HG02571 (cell line): ENCODE measurements at regions not wholly inside any gene's neighbourhood (a gene's known extent, or its start where the extent isn't known, plus 50 kb on each side); places are given as distances from the start of the nearest gene placed in this dataset.
"Not testable (repeated sequence)": the region's sequence is repeated elsewhere in the genome, so short reads cannot be mapped to it uniquely, and the experiment has no call there.

ENCODE experiments used
- ATAC-seq: cut with Tn5 transposase; IDR thresholded peaks from one replicate; pipeline ENCODE4 v1.9.1; 2021; ENCODE audit warnings: mild to moderate bottlenecking, moderate library complexity; ENCODE audit not compliant: unreplicated experiment

DNA sequence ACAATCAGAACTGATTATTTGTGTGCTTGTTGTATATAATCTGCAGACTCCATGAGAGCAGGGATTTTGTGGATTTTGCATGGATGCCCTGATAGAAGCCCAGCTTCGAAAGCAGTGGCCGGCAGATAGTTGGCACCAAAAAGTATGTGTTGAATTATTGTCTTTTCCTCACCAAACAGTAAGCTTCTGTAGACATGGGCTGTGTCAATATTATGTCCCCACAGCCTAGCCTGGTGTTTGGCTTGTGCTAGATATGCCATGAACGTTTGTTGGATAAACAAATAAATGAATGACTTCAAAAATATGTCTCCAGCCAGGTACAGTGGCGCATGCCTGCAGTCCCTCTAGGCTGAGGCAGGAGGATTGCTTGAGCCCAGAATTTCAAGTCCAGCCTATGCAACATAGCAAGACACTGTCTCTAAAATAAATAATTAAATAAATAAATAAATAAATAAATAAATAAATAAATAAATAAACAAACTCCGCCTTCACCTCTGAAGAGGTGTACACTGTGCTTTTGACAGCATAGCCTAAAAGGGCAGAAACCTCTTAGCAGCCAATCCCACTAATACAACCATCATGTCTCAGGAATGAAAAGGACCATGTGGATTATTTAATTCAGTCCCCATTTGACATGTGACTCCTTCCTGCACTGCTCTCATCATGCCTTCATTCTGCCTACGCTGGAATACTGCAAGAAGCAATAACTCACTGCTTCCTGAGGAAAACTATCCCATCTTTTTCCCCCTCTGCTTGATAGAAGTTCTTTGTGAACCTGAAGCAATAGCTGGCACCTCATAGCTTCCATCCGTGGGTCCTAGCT is 335.2 kb downstream of the FBXW7 start:
- ATAC-seq = no peak

DNA sequence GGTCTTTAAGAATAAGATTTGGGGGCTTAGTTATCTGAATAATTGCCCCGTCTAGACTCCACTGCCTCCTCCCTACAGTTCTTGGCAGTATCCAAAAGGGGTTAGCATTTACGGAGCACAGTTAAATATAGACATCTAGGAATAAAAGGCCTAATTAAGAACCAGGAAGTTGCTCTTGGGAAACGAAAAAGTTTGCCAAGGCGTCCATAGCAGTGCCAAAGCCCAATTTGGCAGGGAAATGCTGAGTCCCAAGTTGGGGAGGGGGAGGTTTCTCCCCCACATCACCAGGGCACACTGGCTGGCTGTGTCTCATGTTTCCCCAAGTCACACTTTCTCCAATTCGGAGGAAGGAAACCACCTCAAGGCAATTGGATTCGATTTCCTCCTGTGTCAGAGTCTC is 338.7 kb downstream of the FBXW7 start:
- no peak for ATAC-seq

DNA sequence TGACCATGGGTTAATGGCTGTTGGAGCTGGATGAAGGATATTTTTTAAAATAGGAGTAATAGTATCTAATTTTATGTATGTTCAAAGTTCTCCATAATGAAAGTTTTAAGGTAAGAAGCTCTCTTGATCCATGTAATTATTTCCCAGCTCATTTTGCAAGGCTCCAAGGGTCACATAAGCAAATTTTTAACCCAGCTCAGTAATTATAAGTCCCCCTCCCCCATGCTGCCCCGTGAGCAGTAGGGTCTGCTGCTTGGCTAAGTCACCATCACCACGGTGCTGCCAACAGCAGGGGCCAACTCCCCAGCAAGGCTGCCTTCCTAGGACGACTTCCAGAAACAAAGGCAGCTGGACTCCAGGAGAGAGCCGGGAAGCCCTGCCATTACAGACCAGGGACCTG is 340.0 kb downstream of the FBXW7 start:
- no peak for ATAC-seq

DNA sequence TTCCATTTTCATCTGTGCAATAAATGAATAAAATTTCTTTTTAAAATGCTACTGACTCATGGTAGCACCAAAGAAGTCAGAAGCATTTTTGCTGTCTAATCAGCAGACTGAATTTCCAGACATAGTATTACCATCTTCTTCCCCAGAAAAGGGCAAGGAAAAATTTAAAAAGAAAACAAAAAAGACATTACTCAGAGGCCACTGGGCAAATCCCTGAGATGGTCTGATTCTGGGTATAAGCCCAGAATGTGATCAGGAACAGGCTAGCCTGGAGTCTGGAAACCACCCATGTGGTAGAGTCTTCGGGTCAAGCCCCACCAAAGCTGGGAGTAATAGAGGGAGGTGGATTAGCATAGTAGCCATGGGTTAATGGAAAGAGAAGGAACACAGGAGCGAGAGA is 342.8 kb downstream of the FBXW7 start:
- ATAC-seq = no peak

DNA sequence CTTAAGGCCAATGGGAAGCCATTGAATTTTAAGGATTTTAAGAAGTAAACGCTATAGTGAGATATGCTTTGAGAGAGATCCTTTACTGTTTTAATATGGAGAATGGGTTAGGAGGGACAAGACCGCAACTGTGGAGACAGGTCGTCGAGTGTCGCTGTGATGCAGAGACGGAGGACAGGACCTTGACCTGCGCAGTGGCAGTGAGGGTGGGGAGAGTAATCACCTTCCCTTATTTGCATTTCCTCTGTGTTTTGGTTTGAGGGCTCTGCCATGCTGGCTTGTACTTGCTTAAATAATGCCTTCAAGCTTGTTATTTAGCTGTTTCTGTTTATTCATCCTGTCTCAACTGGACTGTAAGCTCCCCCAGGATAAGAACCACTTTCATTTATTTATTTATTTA is 345.0 kb downstream of the FBXW7 start:
- ATAC-seq = no peak

DNA sequence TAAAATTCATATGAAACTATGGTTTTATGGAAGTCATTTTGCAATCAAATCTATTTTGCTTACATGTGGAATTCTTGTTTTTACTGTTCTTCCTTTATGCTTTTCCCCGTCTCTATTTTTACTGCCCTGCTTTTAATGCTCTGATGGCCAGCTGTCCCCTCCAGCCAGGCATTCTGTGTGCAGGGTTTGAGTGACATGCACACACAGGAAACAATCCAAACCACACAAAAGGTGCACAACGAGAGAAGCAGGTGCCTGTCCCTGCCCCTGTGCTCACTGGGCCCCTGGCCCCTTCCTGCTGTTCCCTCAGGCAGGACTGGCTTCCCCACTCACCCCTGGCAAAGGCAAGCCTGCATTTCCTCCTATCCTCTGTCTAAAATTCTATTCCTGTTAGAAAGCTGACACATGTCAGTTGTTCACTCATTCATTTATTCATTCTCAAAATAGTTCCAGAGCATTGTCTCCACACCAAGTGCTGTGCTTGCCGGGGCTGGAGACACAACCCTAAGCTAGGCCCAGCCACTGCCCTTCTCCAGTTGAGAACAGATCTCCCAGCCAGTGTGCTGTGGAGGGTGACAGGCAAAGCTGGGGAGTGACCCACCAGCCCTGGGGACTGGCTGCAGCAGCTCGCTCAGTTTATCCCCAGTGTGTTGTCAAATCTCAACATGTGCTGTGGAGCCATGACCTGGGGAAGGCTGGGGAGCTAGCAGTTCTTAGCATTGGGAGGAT is 346.3 kb downstream of the FBXW7 start:
- ATAC-seq = no peak

DNA sequence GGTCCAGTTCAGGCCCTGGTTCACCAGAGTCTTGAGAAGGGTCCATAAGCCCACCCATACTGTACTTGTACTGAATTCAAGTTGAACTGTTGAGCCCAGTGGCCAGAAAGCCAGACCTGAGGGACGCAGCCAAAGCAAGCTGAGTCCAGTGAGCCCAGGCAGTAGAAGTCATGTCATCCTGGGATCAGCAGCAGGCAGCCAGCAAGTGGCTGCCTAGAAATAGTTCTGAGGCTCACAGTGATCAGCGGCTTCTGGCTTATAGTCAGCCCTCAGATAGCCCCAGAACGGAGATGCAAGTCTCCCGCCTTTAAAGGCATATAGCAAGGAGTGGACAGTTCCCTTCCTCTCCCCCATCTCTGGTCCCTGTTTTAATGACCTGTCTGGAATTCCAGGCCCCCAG is 347.1 kb downstream of the FBXW7 start:
- no peak for ATAC-seq

DNA sequence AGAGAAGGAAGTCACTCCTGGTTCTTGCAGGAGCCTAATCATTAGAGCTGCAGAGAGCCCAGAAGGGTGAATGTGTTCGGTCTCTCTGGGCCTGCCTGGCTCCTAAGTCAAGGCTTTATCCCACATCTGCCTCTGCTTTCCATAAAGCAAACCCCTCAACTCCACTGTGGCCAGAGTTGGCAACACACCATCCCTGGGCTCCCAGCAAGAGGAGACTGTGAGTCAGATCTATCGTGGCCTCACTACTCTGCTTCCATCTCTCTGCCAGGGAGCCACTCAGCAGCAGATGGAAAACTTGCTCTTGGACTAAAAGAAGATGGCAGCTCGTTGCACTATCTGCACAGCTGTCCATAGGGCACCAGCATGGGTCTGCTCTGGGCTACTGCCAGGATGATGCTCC is 348.2 kb downstream of the FBXW7 start:
- no peak for ATAC-seq

DNA sequence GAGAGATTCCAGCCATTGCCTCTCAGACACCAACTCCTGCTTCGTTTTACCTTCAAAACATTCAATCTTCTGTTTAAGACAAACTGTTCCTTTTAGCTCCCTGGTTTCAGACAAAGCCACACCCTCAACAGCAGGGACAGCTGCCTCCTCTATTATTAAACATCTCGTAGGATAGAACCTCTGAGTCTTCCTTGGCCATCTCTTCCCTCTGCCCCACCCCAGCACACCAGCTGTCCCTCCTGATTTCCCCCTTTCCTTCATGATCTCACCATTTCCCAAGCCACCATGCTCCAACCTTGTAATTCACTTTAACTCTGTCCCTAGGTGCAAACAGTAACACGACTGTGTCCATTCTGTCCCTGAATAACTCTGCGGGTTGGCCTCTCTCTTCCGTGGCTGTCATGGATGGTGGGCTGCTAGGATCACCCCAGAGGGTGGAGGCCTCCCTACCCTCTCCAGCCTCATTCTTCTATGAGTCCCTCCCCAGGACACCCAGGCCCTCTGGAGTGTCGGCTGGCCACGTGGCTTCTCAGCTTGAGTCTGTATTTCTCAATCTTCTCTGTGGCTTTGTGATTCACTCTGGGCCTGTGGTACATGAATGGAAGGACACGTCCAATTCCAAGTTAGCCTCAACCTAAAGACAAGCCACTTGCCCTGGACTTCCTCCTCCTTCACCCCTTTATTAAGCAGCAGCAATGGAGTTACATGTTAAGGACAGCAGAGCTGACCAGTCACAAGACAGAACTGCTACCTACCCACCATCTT is 349.9 kb downstream of the FBXW7 start:
- no peak for ATAC-seq

DNA sequence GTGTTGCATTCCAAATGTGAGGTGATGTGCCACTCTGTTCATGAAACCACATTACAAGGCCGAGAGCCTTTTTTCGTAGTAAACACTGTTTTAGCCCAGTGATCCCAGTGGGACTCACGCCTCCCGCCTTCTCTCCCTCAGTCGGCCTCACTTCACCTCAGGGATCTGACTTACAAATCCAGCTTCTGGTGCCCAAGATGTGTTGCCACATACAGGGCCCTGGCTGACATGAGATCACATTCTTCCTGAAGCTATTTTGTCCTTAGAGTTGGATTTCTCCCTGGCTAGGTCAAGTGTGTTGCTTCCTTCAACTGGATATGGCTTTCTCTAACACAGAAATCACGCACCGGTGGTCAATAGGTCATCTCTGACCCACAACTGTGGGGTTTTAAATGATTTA is 354.7 kb downstream of the FBXW7 start:
- ATAC-seq = no peak

DNA sequence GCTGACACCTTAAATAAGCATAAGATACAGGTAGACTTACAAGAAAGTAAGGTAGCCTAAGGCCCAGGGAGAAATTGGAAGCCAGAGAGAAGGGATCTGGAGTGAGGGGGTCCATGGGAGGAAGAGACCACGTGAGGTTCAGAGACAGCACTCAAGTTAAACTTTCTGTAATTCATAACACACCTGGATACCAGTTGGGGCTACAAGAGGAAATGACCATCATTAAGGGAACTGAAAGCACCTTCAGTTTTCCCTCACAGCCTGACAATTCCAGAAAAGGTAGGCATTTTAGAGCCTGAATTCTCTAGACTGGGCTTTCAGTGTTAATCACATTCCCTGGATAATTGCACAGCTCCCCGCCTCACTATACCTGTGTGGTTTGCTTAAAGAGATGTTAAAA is 355.5 kb downstream of the FBXW7 start:
- no peak for ATAC-seq

DNA sequence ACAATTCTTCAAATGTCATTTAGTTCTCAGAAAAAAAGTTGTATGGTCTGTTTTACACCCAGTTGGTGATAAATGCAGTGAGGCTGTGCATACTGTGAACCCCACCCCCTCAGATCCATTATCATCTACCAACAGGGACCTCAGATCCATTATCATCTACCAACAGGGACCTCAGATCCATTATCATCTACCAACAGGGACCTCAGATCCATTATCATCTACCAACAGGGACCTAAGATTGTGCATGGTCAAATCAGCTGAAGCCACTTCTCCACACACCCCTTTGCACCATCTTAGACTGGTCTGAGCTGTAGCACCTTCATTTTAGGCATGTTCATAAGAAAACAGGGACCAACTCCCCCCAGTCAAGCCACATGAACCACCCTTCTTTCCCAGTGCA is 358.4 kb downstream of the FBXW7 start:
- not testable (repeated sequence) for ATAC-seq

DNA sequence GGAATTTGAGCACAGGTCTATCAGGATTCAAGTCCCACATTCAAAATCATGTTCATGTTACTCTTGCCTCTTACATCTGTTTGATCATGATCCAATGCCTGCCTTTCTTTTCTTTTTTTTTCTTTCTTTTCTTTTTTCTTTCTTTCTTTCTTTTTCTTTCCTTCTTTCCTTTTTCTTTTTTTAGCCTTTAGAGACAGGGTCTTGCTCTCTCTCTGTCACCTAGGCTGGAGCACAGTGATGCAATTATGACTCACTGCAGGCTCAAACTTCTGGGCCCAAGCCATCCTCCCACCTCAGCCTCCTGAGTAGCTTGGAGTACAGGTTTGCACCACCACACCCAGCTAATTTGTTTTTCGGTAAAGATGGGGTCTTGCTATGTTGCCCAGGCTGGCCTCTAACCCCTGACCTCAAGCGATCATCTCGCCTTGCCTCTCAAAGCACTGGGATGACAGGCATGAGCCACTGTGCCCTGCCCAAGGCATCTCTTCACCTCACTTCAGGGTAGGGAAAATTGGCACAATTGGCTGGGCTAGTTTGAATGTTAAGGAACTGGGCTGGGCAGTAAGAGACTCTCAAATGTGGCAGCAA is 359.2 kb downstream of the FBXW7 start:
- no peak for ATAC-seq

DNA sequence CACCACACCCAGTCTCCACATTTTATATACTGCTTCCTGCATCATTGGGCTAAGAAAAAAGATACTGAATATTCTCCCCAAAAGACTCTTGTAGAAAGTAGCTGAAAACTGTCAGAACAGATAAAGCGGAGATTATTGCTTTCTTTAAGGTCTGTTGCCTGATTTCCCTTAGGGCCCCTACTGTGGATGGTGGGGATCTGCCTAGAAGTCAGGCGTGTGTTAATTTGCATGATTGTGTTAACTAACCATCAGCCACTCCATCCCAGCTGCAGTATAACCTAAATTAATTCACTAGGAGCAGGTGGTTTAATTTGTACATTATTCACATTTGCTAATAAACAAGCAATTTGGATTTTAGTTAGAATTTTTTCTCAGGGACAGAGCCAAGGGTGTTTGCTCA is 360.3 kb downstream of the FBXW7 start:
- ATAC-seq = no peak

DNA sequence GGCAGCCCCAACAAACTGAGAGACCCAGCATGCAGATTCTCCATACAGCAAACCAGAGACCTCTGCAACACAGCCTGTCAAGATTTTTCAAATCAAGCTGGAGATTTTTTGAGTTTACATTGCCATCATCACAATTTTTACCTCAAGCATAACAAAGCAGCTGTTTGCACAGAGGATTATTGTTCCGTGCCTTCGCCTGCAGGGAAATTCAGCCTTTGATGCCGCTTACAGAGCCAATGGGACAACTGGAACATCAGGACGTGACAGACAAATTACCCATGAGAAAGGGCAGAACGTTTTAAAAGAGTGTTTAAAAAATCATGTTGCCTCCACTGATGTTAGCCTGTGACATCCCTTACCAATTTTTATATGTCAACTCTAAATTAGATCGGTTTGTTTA is 363.7 kb downstream of the FBXW7 start:
- ATAC-seq = no peak

DNA sequence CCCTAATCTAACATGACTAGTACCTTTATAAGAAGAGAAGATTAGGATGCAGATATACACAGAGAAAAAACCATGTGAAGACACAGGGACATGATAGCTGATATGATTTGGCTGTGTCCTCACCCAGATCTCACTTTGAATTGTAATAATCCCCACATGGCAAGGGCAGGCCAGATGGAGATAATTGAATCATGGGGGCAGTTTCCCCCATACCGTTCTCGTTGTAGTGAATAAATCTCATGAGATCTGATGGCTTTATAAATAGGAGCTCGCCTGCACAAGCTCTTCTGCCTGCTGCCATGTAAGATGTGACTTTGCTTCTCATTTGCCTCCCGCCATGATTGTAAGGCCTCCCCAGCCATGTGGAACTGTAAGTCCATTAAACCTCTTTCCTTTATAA is 364.3 kb downstream of the FBXW7 start:
- no peak for ATAC-seq

DNA sequence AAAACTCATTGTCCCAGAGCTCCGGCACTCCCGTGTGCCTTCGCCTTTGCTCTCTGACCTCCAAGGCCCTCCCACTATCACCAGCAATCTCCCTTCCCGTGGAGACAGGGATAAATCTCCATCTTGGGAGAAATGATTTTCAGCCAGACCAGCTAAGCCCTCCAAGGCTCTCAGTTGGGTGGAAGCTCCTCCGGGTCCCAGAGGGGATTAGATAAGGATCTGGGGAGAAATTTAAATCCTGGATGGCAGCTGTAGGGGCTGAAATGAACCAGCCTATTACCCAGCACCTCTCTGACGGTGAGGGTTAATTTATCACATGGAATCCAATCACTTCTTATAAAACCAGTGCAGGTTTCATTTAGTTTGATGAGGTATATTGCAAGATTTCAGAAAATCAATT is 366.2 kb downstream of the FBXW7 start:
- ATAC-seq = no peak

DNA sequence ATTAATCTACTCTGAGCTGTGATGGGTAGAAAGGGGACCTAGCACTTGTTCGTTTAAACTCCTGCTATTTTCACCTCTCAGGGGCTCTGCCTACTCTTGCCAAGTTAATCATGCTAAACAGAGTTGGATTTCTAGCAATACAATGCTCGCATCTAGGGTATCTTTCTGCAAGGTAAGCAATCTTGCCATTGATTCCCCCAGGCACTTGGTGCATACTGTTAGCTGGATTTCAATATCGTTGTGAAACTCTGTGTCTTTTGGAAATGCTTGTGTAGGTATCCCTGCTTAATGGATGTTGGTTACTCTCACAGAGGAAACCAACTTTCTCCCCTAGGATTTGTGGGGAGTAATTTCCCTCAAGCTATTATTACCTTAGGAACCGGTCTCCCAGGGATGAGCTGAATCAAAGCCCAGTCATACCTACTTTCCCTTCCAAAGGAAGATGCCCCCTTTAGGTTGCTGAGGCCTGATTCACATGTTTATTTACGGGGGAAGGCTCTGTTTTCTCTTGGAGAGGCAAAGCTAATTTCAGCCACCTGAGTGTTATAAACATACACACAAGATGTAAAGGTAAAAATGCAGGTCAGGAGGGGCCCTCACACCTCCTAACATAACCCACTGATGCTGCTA is 366.8 kb downstream of the FBXW7 start:
- ATAC-seq = no peak

DNA sequence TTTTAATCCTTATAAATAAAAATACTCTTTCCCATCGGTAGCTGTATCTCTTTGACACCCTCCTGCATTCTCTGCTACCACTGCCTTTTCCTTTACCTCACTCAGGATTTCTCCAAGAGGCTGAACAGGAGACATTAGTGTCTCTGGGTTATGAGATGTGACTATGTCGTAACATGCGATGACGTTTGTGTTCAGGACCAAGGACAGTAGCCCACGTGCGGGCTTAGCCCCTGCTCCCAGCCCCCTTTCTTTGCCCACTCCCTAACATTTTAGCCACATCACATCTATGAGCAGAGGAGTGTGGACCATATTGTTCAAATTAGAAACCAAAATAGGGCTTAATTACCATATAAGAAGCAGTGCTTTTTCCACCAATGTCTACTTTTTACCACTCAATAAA is 369.3 kb downstream of the FBXW7 start:
- no peak for ATAC-seq

DNA sequence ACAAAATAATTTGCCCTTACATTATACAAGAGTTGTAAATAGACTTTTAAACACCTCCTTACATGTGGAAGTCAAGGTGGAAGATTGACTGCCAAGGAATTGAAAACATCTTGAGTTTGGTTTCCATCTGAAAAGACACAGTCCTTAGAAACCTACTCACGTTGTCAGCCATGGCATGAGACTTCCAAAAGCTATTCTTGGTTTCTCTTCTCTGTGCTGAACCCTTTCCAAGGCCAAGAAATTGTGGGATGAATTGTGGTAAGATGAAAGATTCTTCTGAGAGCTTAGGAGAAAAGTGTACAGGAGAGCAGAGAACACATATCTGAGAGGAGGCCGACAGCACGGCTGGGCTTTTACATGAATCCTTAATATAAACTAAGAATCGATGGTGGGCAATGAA is 370.0 kb downstream of the FBXW7 start:
- no peak for ATAC-seq

DNA sequence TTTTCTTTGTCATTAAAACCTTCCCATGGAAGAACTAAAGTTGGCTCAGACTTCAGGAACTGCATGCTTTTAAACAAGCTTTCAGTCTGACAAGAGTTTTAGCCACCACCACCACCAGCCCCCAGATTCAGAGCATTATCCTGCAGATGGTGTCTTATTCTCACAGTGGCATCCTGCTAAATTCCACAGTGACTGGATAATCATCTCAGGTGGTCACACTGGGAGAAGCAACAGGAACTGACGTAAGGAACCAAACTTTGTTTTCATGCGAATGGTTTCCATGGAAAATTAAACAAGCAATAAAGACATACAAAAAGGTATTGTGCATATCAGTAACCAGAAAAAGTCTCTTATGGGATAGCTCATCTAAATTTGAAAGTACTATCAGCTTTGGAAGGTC is 370.7 kb downstream of the FBXW7 start:
- no peak for ATAC-seq
